OCI-LY7 (cell line): ENCODE measurements at regions not wholly inside any gene's neighbourhood (a gene's known extent, or its start where the extent isn't known, plus 50 kb on each side); places are given as distances from the start of the nearest gene placed in this dataset.

Source experiments
- BruUV-seq: library from RNA; stranded (reverse); fragments of 400-500 nt; replicated peaks from 2 replicates; lab custom pipeline; 2021; lab: Mats Ljungman, UMichigan
- CTCF ChIA-PET: fragments of 300-600 bp; sonication (Branson Sonifier 250); formaldehyde crosslinking; loops from one replicate; lab custom pipeline; 2022; ENCODE audit warnings: antibody characterized with exemption; ENCODE audit not compliant: unreplicated experiment; lab: Charles Lee
- POLR2A ChIA-PET: fragments of 300-600 bp; sonication (Branson Sonifier 250); formaldehyde crosslinking; loops from one replicate; lab custom pipeline; 2022; ENCODE audit warnings: antibody characterized with exemption; lab: Charles Lee
- DNase-seq: peaks from one replicate; pipeline ENCODE4 v3.0.0-alpha.2; 2015; ENCODE audit warnings: low spot score
- H2AFZ ChIP-seq: fragments of 200-600 bp; sonication (generic), shearing (Covaris generic); 2 replicates; pipeline ENCODE4 v1.6.1; 2014; ENCODE audit warnings: mild to moderate bottlenecking, antibody characterized with exemption, low read length, moderate library complexity
- H3K27ac ChIP-seq: fragments of 200-600 bp; sonication (generic); 2 replicates; pipeline ENCODE4 v1.5.1; 2014; ENCODE audit warnings: mixed run types, low read depth, mild to moderate bottlenecking, moderate library complexity, low read length, inconsistent platforms; ENCODE audit not compliant: poor library complexity, severe bottlenecking
- H3K36me3 ChIP-seq: fragments of 200-600 bp; sonication (generic); 2 replicates; pipeline ENCODE4 v1.6.1; 2014; ENCODE audit warnings: mild to moderate bottlenecking, antibody characterized with exemption, low read length, moderate library complexity, mixed read lengths; ENCODE audit not compliant: insufficient read depth
- H3K4me1 ChIP-seq: fragments of 200-600 bp; sonication (generic); 2 replicates; pipeline ENCODE4 v1.5.1; 2014; ENCODE audit warnings: mild to moderate bottlenecking, low read length; ENCODE audit not compliant: insufficient read depth, poor library complexity, severe bottlenecking
- H3K4me2 ChIP-seq: fragments of 200-600 bp; sonication (generic); 2 replicates; pipeline ENCODE4 v1.6.1; 2014; ENCODE audit warnings: mild to moderate bottlenecking, low read length
- H3K4me3 ChIP-seq: fragments of 200-600 bp; sonication (generic); 2 replicates; pipeline ENCODE4 v1.5.1; 2014; ENCODE audit warnings: mild to moderate bottlenecking, low read depth, low read length; ENCODE audit not compliant: poor library complexity, severe bottlenecking
- H3K79me2 ChIP-seq: fragments of 200-600 bp; sonication (generic); 2 replicates; pipeline ENCODE4 v1.6.1; 2016; ENCODE audit warnings: low read depth, mild to moderate bottlenecking, low read length, moderate library complexity, mixed read lengths; ENCODE audit not compliant: insufficient read depth
- H3K9me2 ChIP-seq: fragments of 200-600 bp; sonication (generic); 2 replicates; pipeline ENCODE4 v1.6.1; 2016; ENCODE audit warnings: mild to moderate bottlenecking, low read length, mixed read lengths; ENCODE audit not compliant: insufficient read depth
- H3K9me3 ChIP-seq: fragments of 200-600 bp; sonication (generic); 2 replicates; pipeline ENCODE4 v1.6.1; 2014; ENCODE audit warnings: mild to moderate bottlenecking, mixed run types, low read length, mixed read lengths
- H4K20me1 ChIP-seq: fragments of 200-600 bp; sonication (generic); 2 replicates; pipeline ENCODE4 v1.6.1; 2014; ENCODE audit warnings: mild to moderate bottlenecking, antibody characterized with exemption, low read length, moderate library complexity, mixed read lengths; ENCODE audit not compliant: insufficient read depth
- CTCF ChIP-seq: fragments of 200-600 bp; sonication (generic); conservative IDR thresholded peaks from 2 replicates; pipeline ENCODE4 v1.5.1; 2014; ENCODE audit warnings: mild to moderate bottlenecking, antibody characterized with exemption, low read length, moderate library complexity, mixed read lengths
- EZH2phosphoT487 ChIP-seq: fragments of 200-600 bp; sonication (generic); IDR thresholded peaks from 2 replicates; pipeline ENCODE4 v1.6.1; 2018; ENCODE audit warnings: low read depth, borderline replicate concordance, mild to moderate bottlenecking, mixed run types, antibody characterized with exemption, low read length, moderate library complexity, mixed read lengths
- intact Hi-C: fragments of 100-400 bp; cut with micrococcal nuclease; formaldehyde crosslinking; loops from one replicate; pipeline ENCODE4 v1.10.0; 2022; ENCODE audit not compliant: unreplicated experiment

GRCh38 chr17:34481779-34482178 is 97.6 kb upstream of the TMEM132E start:
- ChIA-PET POLR2A (no interaction called here), CTCF (no interaction called here)
- TF ChIP-seq CTCF (no peak), EZH2phosphoT487 (no peak)

GRCh38 chr17:34479371-34479770 is 100.0 kb upstream of the TMEM132E start:
- Histone ChIP-seq H3K4me3 (no peak overlapping the region), H3K36me3 (no peaks in the 10 kb centered on the region), H3K9me2 (no peaks in the 10 kb centered on the region), H2AFZ (no peak overlapping the region), H3K79me2 (no peaks in the 10 kb centered on the region), H3K27ac (no peak overlapping the region), H3K4me1 (no peaks in the 10 kb centered on the region), H4K20me1 (no peaks in the 10 kb centered on the region), H3K9me3 (no peaks in the 10 kb centered on the region), H3K4me2 (no peak overlapping the region)
- TF ChIP-seq EZH2phosphoT487 (no peak), CTCF (no peak)
- POLR2A ChIA-PET: no interaction called here
- no TSS peak for BruUV-seq
- intact Hi-C loops: loop anchor here (10.0 kb wide), 1 partner anchor 55 kb away; no protein-coding TSS in a partner anchor
- CTCF ChIA-PET: no interaction called here
- DNase-seq: no peak

More at GRCh38 chr17:34481779-34482178, 97.6 kb upstream of the TMEM132E start:
- no peaks in the 10 kb centered on the region for H3K9me2 ChIP-seq
- no peaks in the 10 kb centered on the region for H3K9me3 ChIP-seq
- no peaks in the 10 kb centered on the region for H3K79me2 ChIP-seq
- H3K4me3 ChIP-seq: no peak overlapping the region
- H3K27ac ChIP-seq: no peak overlapping the region
- H2AFZ ChIP-seq: no peak overlapping the region
- intact Hi-C loops: no loop called here
- H3K36me3 ChIP-seq: no peaks in the 10 kb centered on the region
- H3K4me2 ChIP-seq: no peak overlapping the region
- no peaks in the 10 kb centered on the region for H3K4me1 ChIP-seq
- DNase-seq: no peak
- BruUV-seq: no TSS peak
- no peaks in the 10 kb centered on the region for H4K20me1 ChIP-seq

- intact Hi-C loops: loop anchor here (10.0 kb wide), 1 partner anchor 53 kb away; no protein-coding TSS in a partner anchor
- Histone ChIP-seq H3K9me3 (no peaks in the 10 kb centered on the region), H3K36me3 (no peaks in the 10 kb centered on the region), H4K20me1 (no peaks in the 10 kb centered on the region), H3K79me2 (no peaks in the 10 kb centered on the region), H3K4me2 (no peak overlapping the region), H3K4me1 (no peaks in the 10 kb centered on the region), H2AFZ (no peak overlapping the region), H3K4me3 (no peak overlapping the region), H3K9me2 (no peaks in the 10 kb centered on the region), H3K27ac (no peak overlapping the region)
- POLR2A ChIA-PET: no interaction called here
- no TSS peak for BruUV-seq
- CTCF ChIA-PET: no interaction called here
- TF ChIP-seq CTCF: no peak
- no peak for TF ChIP-seq EZH2phosphoT487
- no peak for DNase-seq
Observed at GRCh38 chr17:34478244-34478643, 101.1 kb upstream of the TMEM132E start.
